ENCODE measurements at regions not wholly inside any gene's neighbourhood (a gene's known extent, or its start where the extent isn't known, plus 50 kb on each side); places are given as distances from the start of the nearest gene placed in this dataset.

- in situ Hi-C loops (cut with MboI; ENCODE audit: low sequenced_read_pairs) = no loop called here
- WGBS, 2 experiments (ENCODE audit: extremely low coverage in 2 of 2, insufficient read length in 1 of 2) = no CpG with 5 or more reads among the region's 3 CpGs
- Histone ChIP-seq H3K14ac (replicated peaks; ENCODE audit: low read depth, low read length) (no peak overlapping the region), H3K9ac (ENCODE audit: low read depth, low read length) (no peak overlapping the region), H3K4me2 (ENCODE audit: low read depth, low read length) (no peak overlapping the region), H2BK20ac (ENCODE audit: low read depth, low read length) (no peak overlapping the region), H4K5ac (ENCODE audit: low read depth, low read length) (no peak overlapping the region), H2BK5ac (ENCODE audit: low read depth, low read length, poor library complexity, severe bottlenecking) (no peak overlapping the region), H3K4ac (ENCODE audit: low read depth, low read length) (no peak overlapping the region), H2AK9ac (replicated peaks; ENCODE audit: low read depth, low read length, poor library complexity) (no peak overlapping the region), H3K18ac (ENCODE audit: low read depth, low read length) (no peak overlapping the region), H2BK15ac (ENCODE audit: low read depth, low read length) (no peak overlapping the region), H3K36me3 (ENCODE audit: control insufficient read depth, insufficient read depth, low read length) (no peaks in the 10 kb centered on the region), H2AFZ (replicated peaks; ENCODE audit: low read length, poor library complexity) (no peak overlapping the region), H2BK120ac (ENCODE audit: low read depth, low read length) (no peak overlapping the region), H3K9me3 (ENCODE audit: control insufficient read depth, insufficient read depth, low read length) (peaks cover 6% of the 10 kb centered on the region), H3K23ac (ENCODE audit: low read depth, low read length) (no peak overlapping the region), H3K4me1 (ENCODE audit: control insufficient read depth, insufficient read depth, low read length) (no peaks in the 10 kb centered on the region), H4K8ac (ENCODE audit: low read depth in 2 of 2, low read length in 2 of 2) (no peak overlapping the region), H4K91ac (ENCODE audit: insufficient read depth, low read depth, low read length) (no peak overlapping the region), H3K27ac (ENCODE audit: insufficient read depth, low read length) (no peak overlapping the region), H3K9me1 (ENCODE audit: insufficient read depth, low read length) (no peaks in the 10 kb centered on the region), H3K4me3 (ENCODE audit: insufficient read depth, low read depth, low read length) (no peak overlapping the region), H4K20me1 (ENCODE audit: insufficient read depth, low read length) (no peaks in the 10 kb centered on the region), H3K79me1 (ENCODE audit: low read depth in 1 of 2, low read length in 2 of 2) (no peaks in the 10 kb centered on the region), H2AK5ac (ENCODE audit: low read depth, low read length) (no peak overlapping the region), H3K56ac (ENCODE audit: extremely low read depth, insufficient read depth, low read length) (no peak overlapping the region), H3K27me3 (ENCODE audit: control insufficient read depth, insufficient read depth, low read length) (no peaks in the 10 kb centered on the region)
- no TSS peak for BruUV-seq (replicated peaks)
- intact Hi-C loops (cut with micrococcal nuclease) = no loop called here
- TF ChIP-seq BHLHE40 (IDR thresholded peaks at IDR 0.05; ENCODE audit: low read depth, low read length) = no peak
- no peak for TF ChIP-seq CHD1 (IDR thresholded peaks at IDR 0.05; ENCODE audit: low read depth, low read length)
- TF ChIP-seq NFE2L2 (IDR thresholded peaks at IDR 0.05; ENCODE audit: low read depth, low read length) = no peak
- no peak for TF ChIP-seq RAD21 (IDR thresholded peaks at IDR 0.05; ENCODE audit: low read length)
- TF ChIP-seq MAFK (IDR thresholded peaks at IDR 0.05; ENCODE audit: low read depth, low read length) = no peak
- no peak for TF ChIP-seq MAZ (IDR thresholded peaks at IDR 0.05; ENCODE audit: borderline replicate concordance, low read depth, low read length)
- TF ChIP-seq SMC3 (IDR thresholded peaks at IDR 0.05; ENCODE audit: low read depth, low read length) = no peak
- no peak for TF ChIP-seq USF2 (IDR thresholded peaks at IDR 0.05; ENCODE audit: low read depth, low read length)
- TF ChIP-seq RFX5 (IDR thresholded peaks at IDR 0.05; ENCODE audit: low read depth, low read length) = no peak
- TF ChIP-seq RCOR1 (IDR thresholded peaks at IDR 0.05; ENCODE audit: insufficient replicate concordance, low read length) = no peak
- TF ChIP-seq FOS (IDR thresholded peaks at IDR 0.05; ENCODE audit: low read depth, low read length) = no peak
- TF ChIP-seq ELK1 (IDR thresholded peaks at IDR 0.05; ENCODE audit: borderline replicate concordance, low read depth, low read length) = no peak
- no peak for TF ChIP-seq POLR2A (IDR thresholded peaks at IDR 0.05; ENCODE audit: low read depth, low read length)
- no peak for TF ChIP-seq MXI1 (IDR thresholded peaks at IDR 0.05; ENCODE audit: borderline replicate concordance, low read depth, low read length)
- no peak for TF ChIP-seq CEBPB (IDR thresholded peaks at IDR 0.05; ENCODE audit: low read depth, low read length)
- no peak for TF ChIP-seq CTCF (conservative IDR thresholded peaks at IDR 0.05; ENCODE audit: low read depth, low read length)
- no peak for DNase-seq
- dilution Hi-C loops (cut with HindIII; ENCODE audit: low sequenced_read_pairs, unreplicated experiment) = no loop called here
- ATAC-seq (ENCODE audit: low read depth) = no peak
- POLR2A ChIA-PET (ENCODE audit: unreplicated experiment) = no interaction called here
- CTCF ChIA-PET = no interaction called here
These were observed 117.7 kb upstream of the KCNJ3 start for GRCh38 chr2:154580767-154581166.
